SK-N-SH treated with all-trans-retinoic acid at 6 μM for 48 hours (cell line): ENCODE measurements at regions not wholly inside any gene's neighbourhood (a gene's known extent, or its start where the extent isn't known, plus 50 kb on each side); places are given as distances from the start of the nearest gene placed in this dataset.

Experiments
- ATAC-seq: fragments of 200-7000 bp; cut with Tn5 transposase; 3 replicates; pipeline ENCODE4 v1.9.1; 2020; ENCODE audit warnings: mild to moderate bottlenecking, moderate library complexity
- ARNTL ChIP-seq: fragments of 450-650 bp; formaldehyde crosslinking; IDR thresholded peaks from 2 replicates; pipeline ENCODE4 v1.5.0; 2020; ENCODE audit warnings: low read depth, mild to moderate bottlenecking, moderate library complexity, borderline replicate concordance
- CREB5 ChIP-seq: fragments of 250-450 bp; sonication (Bioruptor Pico); IDR thresholded peaks from 2 replicates; pipeline ENCODE4 v1.5.1; 2020; ENCODE audit warnings: low read depth, mild to moderate bottlenecking, moderate library complexity
- CSDC2 ChIP-seq: fragments of 250-450 bp; sonication (Bioruptor Pico); IDR thresholded peaks from 2 replicates; pipeline ENCODE4 v1.5.0; 2020; ENCODE audit warnings: mild to moderate bottlenecking, moderate library complexity
- CSRNP3 ChIP-seq: fragments of 250-450 bp; sonication (Bioruptor Pico); IDR thresholded peaks from 2 replicates; pipeline ENCODE4 v1.5.1; 2021; ENCODE audit warnings: mild to moderate bottlenecking, moderate library complexity
- ESRRG ChIP-seq: fragments of 250-450 bp; sonication (Bioruptor Pico); IDR thresholded peaks from 2 replicates; pipeline ENCODE4 v1.6.1; 2021; ENCODE audit warnings: mild to moderate bottlenecking
- GLIS3 ChIP-seq: fragments of 250-450 bp; sonication (Bioruptor Pico); IDR thresholded peaks from 2 replicates; pipeline ENCODE4 v1.5.0; 2020; ENCODE audit warnings: mild to moderate bottlenecking, moderate library complexity
- ISL1 ChIP-seq: fragments of 250-450 bp; sonication (Bioruptor Pico); IDR thresholded peaks from 2 replicates; pipeline ENCODE4 v2.1.2; 2022; ENCODE audit warnings: mild to moderate bottlenecking, moderate library complexity
- OSR1 ChIP-seq: fragments of 250-450 bp; sonication (Bioruptor Pico); IDR thresholded peaks from 2 replicates; pipeline ENCODE4 v1.8.0; 2022; ENCODE audit warnings: moderate library complexity, mild to moderate bottlenecking, inconsistent platforms
- PATZ1 ChIP-seq: fragments of 250-450 bp; sonication (Bioruptor Pico); IDR thresholded peaks from 2 replicates; pipeline ENCODE4 v1.8.0; 2020; ENCODE audit warnings: mild to moderate bottlenecking, moderate library complexity, borderline replicate concordance
- POU6F1 ChIP-seq: fragments of 250-450 bp; sonication (Bioruptor Pico); IDR thresholded peaks from 2 replicates; pipeline ENCODE4 v1.8.0; 2021; ENCODE audit warnings: low read depth, mild to moderate bottlenecking, moderate library complexity, borderline replicate concordance
- PPARA ChIP-seq: fragments of 250-450 bp; sonication (Bioruptor Pico); IDR thresholded peaks from 2 replicates; pipeline ENCODE4 v1.5.0; 2020; ENCODE audit warnings: mild to moderate bottlenecking, borderline replicate concordance
- RARB ChIP-seq: fragments of 250-450 bp; sonication (Bioruptor Pico); IDR thresholded peaks from 2 replicates; pipeline ENCODE4 v1.8.0; 2021; ENCODE audit warnings: mild to moderate bottlenecking, moderate library complexity
- TCF4 ChIP-seq: fragments of 250-450 bp; sonication (Bioruptor Pico); IDR thresholded peaks from 2 replicates; pipeline ENCODE4 v1.8.0; 2021; ENCODE audit warnings: mild to moderate bottlenecking, moderate library complexity, borderline replicate concordance
- TOX ChIP-seq: fragments of 250-450 bp; sonication (Bioruptor Pico); IDR thresholded peaks from 2 replicates; pipeline ENCODE4 v1.8.0; 2021; ENCODE audit warnings: mild to moderate bottlenecking, moderate library complexity, borderline replicate concordance
- TSHZ2 ChIP-seq: fragments of 250-450 bp; sonication (Bioruptor Pico); IDR thresholded peaks from 2 replicates; pipeline ENCODE4 v1.5.0; 2020; ENCODE audit warnings: mild to moderate bottlenecking, moderate library complexity
- ZC3H10 ChIP-seq: fragments of 250-450 bp; sonication (Bioruptor Pico); IDR thresholded peaks from 2 replicates; pipeline ENCODE4 v1.5.1; 2021; ENCODE audit warnings: mild to moderate bottlenecking, moderate library complexity
- ZFP3 ChIP-seq: fragments of 250-450 bp; sonication (Bioruptor Pico); IDR thresholded peaks from 2 replicates; pipeline ENCODE4 v1.5.0; 2020; ENCODE audit warnings: mild to moderate bottlenecking, moderate library complexity
- ZFP30 ChIP-seq: fragments of 450-650 bp; formaldehyde crosslinking; IDR thresholded peaks from 2 replicates; pipeline ENCODE4 v1.5.0; 2022; ENCODE audit warnings: mild to moderate bottlenecking, moderate library complexity
- ZNF565 ChIP-seq: fragments of 450-650 bp; formaldehyde crosslinking; conservative IDR thresholded peaks from 2 replicates; pipeline ENCODE4 v1.5.0; 2020; ENCODE audit warnings: low read depth, mild to moderate bottlenecking, moderate library complexity
- ZNF70 ChIP-seq: fragments of 450-650 bp; formaldehyde crosslinking; IDR thresholded peaks from 2 replicates; pipeline ENCODE4 v1.5.0; 2020; ENCODE audit warnings: mild to moderate bottlenecking, moderate library complexity
- ZNF8 ChIP-seq: fragments of 450-650 bp; formaldehyde crosslinking; IDR thresholded peaks from 2 replicates; pipeline ENCODE4 v1.5.0; 2020; ENCODE audit warnings: mild to moderate bottlenecking, moderate library complexity

GRCh38 chr2:109703077-109703476 is 88.9 kb downstream of the SOWAHC start:
- ATAC-seq = no peak
- TF ChIP-seq ZNF70 (CRISPR knock-in tag) (no peak), ZFP3 (CRISPR knock-in tag) (no peak), TOX (CRISPR knock-in tag) (no peak), GLIS3 (CRISPR knock-in tag) (no peak), CSDC2 (CRISPR knock-in tag) (no peak), CREB5 (no peak), TSHZ2 (CRISPR knock-in tag) (no peak)

- TF ChIP-seq ZNF8 (CRISPR knock-in tag) (no peak), ZNF70 (CRISPR knock-in tag) (no peak), GLIS3 (CRISPR knock-in tag) (no peak), OSR1 (CRISPR knock-in tag) (no peak), ESRRG (CRISPR knock-in tag) (no peak), CSDC2 (CRISPR knock-in tag) (no peak), ZC3H10 (CRISPR knock-in tag) (no peak), ZFP3 (CRISPR knock-in tag) (no peak), ISL1 (CRISPR knock-in tag) (no peak), ZNF565 (no peak), TOX (CRISPR knock-in tag) (no peak), CSRNP3 (no peak), CREB5 (no peak)
- no peak for ATAC-seq
Observed at GRCh38 chr2:109703798-109704197, 89.6 kb downstream of the SOWAHC start.

GRCh38 chr2:109707281-109708147 is 86.6 kb upstream of the RGPD5 start:
- no peak for ATAC-seq
- TF ChIP-seq GLIS3 (CRISPR knock-in tag) (no peak), PATZ1 (CRISPR knock-in tag) (no peak), ZC3H10 (CRISPR knock-in tag) (no peak), PPARA (CRISPR knock-in tag) (no peak), ZNF70 (CRISPR knock-in tag) (no peak), ARNTL (CRISPR knock-in tag) (no peak), TOX (CRISPR knock-in tag) (no peak), ZFP3 (CRISPR knock-in tag) (no peak), RARB (CRISPR knock-in tag) (no peak), ESRRG (CRISPR knock-in tag) (no peak), ZNF565 (no peak), ZFP30 (no peak), TCF4 (CRISPR knock-in tag) (no peak), CSRNP3 (no peak), OSR1 (CRISPR knock-in tag) (no peak), CREB5 (no peak), ZNF8 (CRISPR knock-in tag) (no peak), CSDC2 (CRISPR knock-in tag) (no peak), ISL1 (CRISPR knock-in tag) (no peak), POU6F1 (CRISPR knock-in tag) (no peak)
- TF ChIP-seq, all 23 proteins: peak for 0
